GM12892 (cell line): ENCODE measurements at regions not wholly inside any gene's neighbourhood (a gene's known extent, or its start where the extent isn't known, plus 50 kb on each side); places are given as distances from the start of the nearest gene placed in this dataset.
"Not testable (repeated sequence)": the region's sequence is repeated elsewhere in the genome, so short reads cannot be mapped to it uniquely, and the experiment has no call there.

ENCODE experiments used
- POLR2A ChIP-seq: IDR thresholded peaks from 2 replicates; pipeline ENCODE4 v1.6.1; 2011; ENCODE audit warnings: low read depth, low read length, control low read depth
- POLR2AphosphoS5 ChIP-seq: IDR thresholded peaks from 2 replicates; pipeline ENCODE4 v1.6.1; 2011; ENCODE audit warnings: low read depth, low read length, control low read depth
- TAF1 ChIP-seq: IDR thresholded peaks from 2 replicates; pipeline ENCODE4 v1.6.1; 2011; ENCODE audit warnings: low read depth, mild to moderate bottlenecking, control low read depth, low read length, borderline replicate concordance

- TF ChIP-seq POLR2AphosphoS5, POLR2A, TAF1: not testable (repeated sequence)
These were observed 783.4 kb downstream of the NSUN3 start for GRCh38 chr3:94846251-94846650.
